Endothelial cell of umbilical vein (primary cell): ENCODE measurements at regions not wholly inside any gene's neighbourhood (a gene's known extent, or its start where the extent isn't known, plus 50 kb on each side); places are given as distances from the start of the nearest gene placed in this dataset.

Source experiments
- BruUV-seq: library from RNA; stranded (reverse); fragments of 400-500 nt; replicated peaks from 2 replicates; lab custom pipeline; 2021; lab: Mats Ljungman, UMichigan
- CTCF ChIA-PET: fragments of 300-600, 350-600 bp; sonication (Branson Sonifier 250); formaldehyde crosslinking; loops from one replicate; lab custom pipeline; 2021; ENCODE audit warnings: antibody characterized with exemption, inconsistent platforms; lab: Charles Lee
- POLR2A ChIA-PET: fragments of 300-600, 350-600 bp; sonication (Branson Sonifier 250); formaldehyde crosslinking; loops from one replicate; lab custom pipeline; 2021; ENCODE audit warnings: antibody characterized with exemption, inconsistent platforms; lab: Charles Lee
- DNase-seq: peaks from one replicate; pipeline ENCODE4 v3.0.0-alpha.2; 2011; ENCODE audit warnings: low read depth, low spot score
- FAIRE-seq: peaks from 2 replicates; lab custom pipeline; 2011; peaks lifted over from hg19 to GRCh38; lab: Jason Lieb, UNC
- H2AFZ ChIP-seq: 2 replicates; pipeline ENCODE4 v1.6.0; 2012; ENCODE audit warnings: low read depth, low read length, control low read depth, inconsistent platforms
- H3K27ac ChIP-seq: 2 replicates; pipeline ENCODE4 v1.5.1; 2011; ENCODE audit warnings: low read depth, mild to moderate bottlenecking, control low read depth, low read length, moderate library complexity; ENCODE audit not compliant: insufficient read depth
- H3K27me3 ChIP-seq, 2 experiments: 2 replicates each; pipeline versions ENCODE4 v1.6.0 to v1.6.1; 2011; ENCODE audit warnings: low read length in 2 of 2, mixed read lengths in 1 of 2; ENCODE audit not compliant: control insufficient read depth in 2 of 2, insufficient read depth in 2 of 2
- H3K36me3 ChIP-seq, 2 experiments: 2 replicates in 1 of 2; 3 replicates in 1 of 2; pipeline ENCODE4 v1.5.1; 2011; ENCODE audit warnings: low read length in 2 of 2, mild to moderate bottlenecking in 1 of 2, moderate library complexity in 1 of 2; ENCODE audit not compliant: control insufficient read depth in 2 of 2, insufficient read depth in 2 of 2; ENCODE audit errors: extremely low read depth in 1 of 2
- H3K4me1 ChIP-seq: 3 replicates; pipeline ENCODE4 v1.5.1; 2011; ENCODE audit warnings: mild to moderate bottlenecking, low read length; ENCODE audit not compliant: control insufficient read depth, insufficient read depth; ENCODE audit errors: extremely low read depth
- H3K4me2 ChIP-seq: 2 replicates; pipeline ENCODE4 v1.6.1; 2011; ENCODE audit warnings: low read length, control low read depth, mixed read lengths; ENCODE audit not compliant: insufficient read depth
- H3K4me3 ChIP-seq, 3 experiments: fragments of 200-600 bp in 1 of 3; sonication (generic), shearing (Covaris generic) in 1 of 3; replicated peaks in 1 of 3; 2 replicates each; pipeline ENCODE4 v1.5.1; 2011 to 2016; ENCODE audit warnings: control low read depth in 3 of 3, low read length in 3 of 3, mild to moderate bottlenecking in 2 of 3, inconsistent platforms in 1 of 3, low read depth in 1 of 3, moderate library complexity in 1 of 3; ENCODE audit not compliant: insufficient read depth in 1 of 3
- H3K79me2 ChIP-seq: 2 replicates; pipeline ENCODE4 v1.6.0; 2012; ENCODE audit warnings: low read length, inconsistent platforms; ENCODE audit not compliant: control insufficient read depth, insufficient read depth
- H3K9ac ChIP-seq: replicated peaks from 2 replicates; pipeline ENCODE3; 2011; ENCODE audit warnings: low read length, control low read depth; ENCODE audit not compliant: insufficient read depth; ENCODE audit errors: extremely low read depth
- H3K9me1 ChIP-seq: replicated peaks from 3 replicates; pipeline ENCODE4 v1.6.0; 2011; ENCODE audit warnings: mild to moderate bottlenecking, low read length; ENCODE audit not compliant: control insufficient read depth, insufficient read depth; ENCODE audit errors: extremely low read depth
- H3K9me3 ChIP-seq: replicated peaks from 2 replicates; pipeline ENCODE4 v1.5.1; 2012; ENCODE audit warnings: low read length, inconsistent platforms; ENCODE audit not compliant: control insufficient read depth, insufficient read depth
- H4K20me1 ChIP-seq: replicated peaks from 2 replicates; pipeline ENCODE3; 2011; ENCODE audit warnings: mild to moderate bottlenecking, low read length; ENCODE audit not compliant: control insufficient read depth, insufficient read depth; ENCODE audit errors: extremely low read depth
- EZH2 ChIP-seq: IDR thresholded peaks from 2 replicates; pipeline ENCODE4 v1.6.1; 2012; ENCODE audit warnings: borderline replicate concordance, low read depth, mild to moderate bottlenecking, moderate library complexity, low read length, inconsistent platforms; ENCODE audit not compliant: severe bottlenecking
- FOS ChIP-seq: IDR thresholded peaks from 2 replicates; pipeline ENCODE4 v1.6.1; 2011; ENCODE audit warnings: mild to moderate bottlenecking, low read length, moderate library complexity, borderline replicate concordance; ENCODE audit not compliant: insufficient read depth
- GATA2 ChIP-seq: IDR thresholded peaks from 2 replicates; pipeline ENCODE4 v1.7.0; 2011; ENCODE audit warnings: low read depth, mild to moderate bottlenecking, moderate library complexity, mixed read lengths, low read length; ENCODE audit not compliant: insufficient read length, insufficient read depth
- JUN ChIP-seq: IDR thresholded peaks from 2 replicates; pipeline ENCODE4 v1.6.1; 2011; ENCODE audit warnings: borderline replicate concordance, low read depth; ENCODE audit not compliant: insufficient read length, insufficient read depth
- MYC ChIP-seq: IDR thresholded peaks from one replicate; pipeline ENCODE4 v1.6.1; 2011; ENCODE audit warnings: mild to moderate bottlenecking, low read depth, low read length
- POLR2A ChIP-seq: IDR thresholded peaks from 2 replicates; pipeline ENCODE4 v1.6.1; 2012; ENCODE audit warnings: low read depth, mild to moderate bottlenecking, control low read depth, low read length
- POLR2AphosphoS5 ChIP-seq: IDR thresholded peaks from 2 replicates; pipeline ENCODE4 v1.6.1; 2012; ENCODE audit warnings: low read depth, mild to moderate bottlenecking, control low read depth, low read length, moderate library complexity; ENCODE audit not compliant: insufficient read depth
- dilution Hi-C: fragments of 300-500 bp; cut with MboI; formaldehyde crosslinking; loops from one replicate; pipeline ENCODE4 v1.15.0; 2019; ENCODE audit warnings: low sequenced_read_pairs; ENCODE audit not compliant: extremely low pct_ligation_motif_present
- intact Hi-C: fragments of 100-400 bp; cut with micrococcal nuclease; formaldehyde crosslinking; loops from one replicate; pipeline ENCODE4 v1.10.0; 2022
- TF ChIP-seq, protein P1 (sequence below): IDR thresholded peaks from 2 replicates; pipeline ENCODE4 v1.6.1; 2011; ENCODE audit not compliant: insufficient read depth, insufficient read length
- TF ChIP-seq, protein P2 (sequence below), 2 donors: IDR thresholded peaks; 1 replicate in 1 of 2; 2 replicates in 1 of 2; pipeline ENCODE4 v1.5.1; 2011; ENCODE audit warnings: low read length in 2 of 2, mild to moderate bottlenecking in 2 of 2, moderate library complexity in 2 of 2, control low read depth in 1 of 2, inconsistent platforms in 1 of 2, low read depth in 1 of 2; ENCODE audit not compliant: insufficient read depth in 1 of 2; ENCODE audit errors: extremely low read depth in 1 of 2

DNA sequence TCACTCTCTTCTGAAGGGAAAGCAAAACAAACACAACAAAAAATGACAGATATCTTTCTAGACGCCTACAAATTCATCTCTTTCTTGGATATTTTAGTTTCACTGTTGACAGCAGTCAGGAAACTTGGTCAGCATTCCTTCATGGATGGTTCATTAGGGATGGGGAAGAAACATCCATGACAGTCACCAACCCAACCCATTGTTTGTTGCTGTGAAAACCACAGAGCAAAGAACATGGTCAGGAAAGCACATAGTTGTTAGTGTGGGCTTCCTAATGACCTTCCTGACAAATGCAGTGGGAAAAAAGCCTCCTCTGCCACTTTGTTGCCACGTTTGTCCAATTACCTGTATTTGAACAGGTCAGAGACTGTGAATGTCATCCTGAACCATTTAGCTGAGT lies 139.8 kb upstream of the SNX19 start:
- H3K79me2 ChIP-seq: no peaks in the 10 kb centered on the region
- no peaks in the 10 kb centered on the region for H3K9me1 ChIP-seq
- no peaks in the 10 kb centered on the region for H4K20me1 ChIP-seq
- no peak overlapping the region for H3K4me2 ChIP-seq
- no peak overlapping the region for H3K27ac ChIP-seq
- FAIRE-seq (no peak), DNase-seq (no peak)
- TF ChIP-seq, protein P1, sequence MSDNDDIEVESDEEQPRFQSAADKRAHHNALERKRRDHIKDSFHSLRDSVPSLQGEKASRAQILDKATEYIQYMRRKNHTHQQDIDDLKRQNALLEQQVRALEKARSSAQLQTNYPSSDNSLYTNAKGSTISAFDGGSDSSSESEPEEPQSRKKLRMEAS: no peak
- no peak for TF ChIP-seq POLR2AphosphoS5
- no peak for TF ChIP-seq EZH2
- no peak for TF ChIP-seq JUN
- TF ChIP-seq FOS: no peak
- TF ChIP-seq POLR2A: no peak
- TF ChIP-seq, protein P2, sequence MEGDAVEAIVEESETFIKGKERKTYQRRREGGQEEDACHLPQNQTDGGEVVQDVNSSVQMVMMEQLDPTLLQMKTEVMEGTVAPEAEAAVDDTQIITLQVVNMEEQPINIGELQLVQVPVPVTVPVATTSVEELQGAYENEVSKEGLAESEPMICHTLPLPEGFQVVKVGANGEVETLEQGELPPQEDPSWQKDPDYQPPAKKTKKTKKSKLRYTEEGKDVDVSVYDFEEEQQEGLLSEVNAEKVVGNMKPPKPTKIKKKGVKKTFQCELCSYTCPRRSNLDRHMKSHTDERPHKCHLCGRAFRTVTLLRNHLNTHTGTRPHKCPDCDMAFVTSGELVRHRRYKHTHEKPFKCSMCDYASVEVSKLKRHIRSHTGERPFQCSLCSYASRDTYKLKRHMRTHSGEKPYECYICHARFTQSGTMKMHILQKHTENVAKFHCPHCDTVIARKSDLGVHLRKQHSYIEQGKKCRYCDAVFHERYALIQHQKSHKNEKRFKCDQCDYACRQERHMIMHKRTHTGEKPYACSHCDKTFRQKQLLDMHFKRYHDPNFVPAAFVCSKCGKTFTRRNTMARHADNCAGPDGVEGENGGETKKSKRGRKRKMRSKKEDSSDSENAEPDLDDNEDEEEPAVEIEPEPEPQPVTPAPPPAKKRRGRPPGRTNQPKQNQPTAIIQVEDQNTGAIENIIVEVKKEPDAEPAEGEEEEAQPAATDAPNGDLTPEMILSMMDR (IDR thresholded peaks at IDR 0.05; ENCODE audit: extremely low read depth in 1 of 2, insufficient read depth in 1 of 2, low read depth in 1 of 2, low read length in 2 of 2): no peak
- no peak for TF ChIP-seq MYC
- TF ChIP-seq GATA2: no peak
- intact Hi-C loops (no loop called here), dilution Hi-C loops (loop anchor here (25.0 kb wide), 1 partner anchor 606 kb away; no protein-coding TSS in a partner anchor)
- H3K4me3 ChIP-seq: no peak overlapping the region
- H3K9ac ChIP-seq: no peak overlapping the region
- no peaks in the 10 kb centered on the region for H3K9me3 ChIP-seq
- CTCF ChIA-PET: no interaction called here
- H3K4me1 ChIP-seq: no peaks in the 10 kb centered on the region
- BruUV-seq: no TSS peak
- H2AFZ ChIP-seq: no peak overlapping the region
- H3K27me3 ChIP-seq: no peaks in the 10 kb centered on the region
- H3K36me3 ChIP-seq: no peaks in the 10 kb centered on the region
- POLR2A ChIA-PET: no interaction called here
